Muscle layer of colon (tissue), 2 donors: ENCODE measurements at regions not wholly inside any gene's neighbourhood (a gene's known extent, or its start where the extent isn't known, plus 50 kb on each side); places are given as distances from the start of the nearest gene placed in this dataset.

Experiments
- H3K27ac ChIP-seq: one replicate; pipeline ENCODE4 v1.7.0; 2013; ENCODE audit warnings: low read depth, mild to moderate bottlenecking, low read length, moderate library complexity
- H3K27me3 ChIP-seq, 2 donors: one replicate each; pipeline ENCODE4 v1.7.0; 2013; ENCODE audit warnings: low read length in 2 of 2, mild to moderate bottlenecking in 2 of 2; ENCODE audit not compliant: insufficient read depth in 2 of 2, control insufficient read depth in 1 of 2
- H3K36me3 ChIP-seq: one replicate; pipeline ENCODE4 v1.7.0; 2013; ENCODE audit warnings: mild to moderate bottlenecking, low read length; ENCODE audit not compliant: insufficient read depth
- H3K4me1 ChIP-seq: one replicate; pipeline ENCODE4 v1.7.0; 2013; ENCODE audit warnings: mild to moderate bottlenecking, low read length; ENCODE audit not compliant: insufficient read depth
- H3K4me3 ChIP-seq, 2 donors: one replicate each; pipeline ENCODE4 v1.7.0; 2013; ENCODE audit warnings: low read length in 2 of 2, low read depth in 1 of 2, mild to moderate bottlenecking in 1 of 2, moderate library complexity in 1 of 2
- H3K9ac ChIP-seq: one replicate; pipeline ENCODE4 v1.7.0; 2013; ENCODE audit warnings: low read length
- H3K9me3 ChIP-seq: one replicate; pipeline ENCODE4 v1.7.0; 2013; ENCODE audit warnings: mild to moderate bottlenecking, low read length
- donor health status: abdominal sarcoma.
- donor health status: Adenocarcinoma of cecum.

DNA sequence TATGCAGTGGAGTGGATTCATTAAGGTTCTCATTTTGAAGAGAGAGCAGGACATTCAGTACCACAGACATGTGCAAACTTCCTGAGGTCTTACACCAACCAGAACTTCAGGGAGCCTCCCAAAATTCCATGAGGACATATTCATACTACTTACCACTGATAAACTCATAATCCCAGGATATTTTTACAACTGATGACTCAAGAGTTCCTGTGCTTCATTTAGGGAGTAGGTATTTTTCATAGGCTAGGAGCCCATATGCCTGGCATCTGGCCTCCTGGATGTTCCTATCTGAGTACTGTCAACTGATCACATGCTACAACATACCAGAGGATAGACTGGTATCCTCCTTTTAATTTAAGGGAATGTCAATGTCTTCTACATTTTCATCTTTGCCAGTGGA lies 578.0 kb downstream of the EFNA5 start:
- no peak overlapping the region for H3K27ac ChIP-seq
- no peaks in the 10 kb centered on the region for H3K27me3 ChIP-seq
- H3K4me3 ChIP-seq: no peak overlapping the region
- H3K9me3 ChIP-seq: no peaks in the 10 kb centered on the region
- H3K9ac ChIP-seq: no peak overlapping the region
- no peaks in the 10 kb centered on the region for H3K36me3 ChIP-seq
- H3K4me1 ChIP-seq: no peaks in the 10 kb centered on the region

DNA sequence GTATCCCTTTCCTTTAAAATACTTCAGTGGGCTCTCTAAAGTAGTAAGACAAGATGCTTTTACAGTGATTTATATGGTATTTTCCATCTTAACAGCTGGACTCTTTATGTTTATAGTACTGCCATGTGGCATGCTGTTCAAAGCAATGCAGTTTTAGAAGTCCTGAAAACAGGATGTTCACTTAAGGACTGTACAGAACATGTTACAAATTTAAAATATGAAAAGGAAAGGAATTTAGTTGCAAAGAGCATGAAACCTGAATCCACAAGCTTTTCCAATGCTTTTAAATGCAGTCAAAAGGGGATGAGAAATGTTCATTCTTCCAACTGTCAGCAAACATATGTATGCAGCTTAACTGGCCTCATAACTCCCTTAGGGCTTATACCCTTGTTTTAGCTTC lies 580.2 kb downstream of the EFNA5 start:
- H3K27ac ChIP-seq: no peak overlapping the region

DNA sequence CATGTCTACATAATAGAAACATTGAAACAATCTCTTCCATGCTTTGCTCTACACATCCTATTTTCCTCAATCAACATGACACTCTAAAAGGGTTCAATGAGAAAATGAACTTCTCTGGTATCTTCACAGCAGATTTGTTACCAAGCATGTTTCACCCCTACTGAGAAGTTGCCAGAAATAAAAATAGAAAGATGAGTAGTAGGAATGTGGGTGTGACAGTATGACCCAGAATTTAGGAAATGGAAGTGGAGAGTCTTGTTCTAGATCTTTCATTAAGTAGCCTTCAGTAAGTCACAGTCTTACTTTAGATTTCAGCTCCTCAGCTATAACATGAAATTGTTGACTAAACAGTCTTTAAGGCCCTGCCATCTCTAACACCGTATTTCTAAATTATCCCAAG lies 581.8 kb downstream of the EFNA5 start:
- Histone ChIP-seq H3K4me1 (no peaks in the 10 kb centered on the region), H3K27me3 (no peaks in the 10 kb centered on the region), H3K9me3 (no peaks in the 10 kb centered on the region), H3K9ac (no peak overlapping the region), H3K27ac (no peak overlapping the region), H3K4me3 (no peak overlapping the region), H3K36me3 (no peaks in the 10 kb centered on the region)

More for the DNA sequence above, 580.2 kb downstream of the EFNA5 start:
- Histone ChIP-seq H3K36me3 (no peaks in the 10 kb centered on the region), H3K9ac (no peak overlapping the region), H3K9me3 (no peaks in the 10 kb centered on the region), H3K4me3 (no peak overlapping the region), H3K27me3 (no peaks in the 10 kb centered on the region), H3K4me1 (no peaks in the 10 kb centered on the region)

DNA sequence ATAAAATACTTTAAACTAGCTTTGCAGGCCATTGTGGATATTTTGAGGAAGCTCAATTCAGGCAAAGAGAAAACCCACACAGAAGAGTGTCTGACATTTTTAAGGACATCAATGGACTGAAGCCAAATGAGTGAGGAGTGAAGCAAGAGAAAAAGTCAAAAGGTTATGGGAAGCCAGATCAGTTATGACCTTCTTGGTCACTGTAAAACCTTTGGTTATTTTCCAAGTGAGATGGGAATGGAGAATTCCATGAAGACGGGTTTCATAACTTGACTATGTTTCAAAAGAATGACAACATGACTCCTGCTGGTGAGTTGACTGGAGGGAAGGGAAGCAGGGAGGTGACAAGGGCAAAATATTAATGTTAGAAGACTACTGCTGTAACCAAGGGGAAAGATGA lies 585.2 kb downstream of the EFNA5 start:
- Histone ChIP-seq H3K27me3 (no peaks in the 10 kb centered on the region), H3K27ac (no peak overlapping the region), H3K9ac (no peak overlapping the region), H3K4me1 (no peaks in the 10 kb centered on the region), H3K36me3 (no peaks in the 10 kb centered on the region), H3K9me3 (no peaks in the 10 kb centered on the region), H3K4me3 (no peak overlapping the region)

DNA sequence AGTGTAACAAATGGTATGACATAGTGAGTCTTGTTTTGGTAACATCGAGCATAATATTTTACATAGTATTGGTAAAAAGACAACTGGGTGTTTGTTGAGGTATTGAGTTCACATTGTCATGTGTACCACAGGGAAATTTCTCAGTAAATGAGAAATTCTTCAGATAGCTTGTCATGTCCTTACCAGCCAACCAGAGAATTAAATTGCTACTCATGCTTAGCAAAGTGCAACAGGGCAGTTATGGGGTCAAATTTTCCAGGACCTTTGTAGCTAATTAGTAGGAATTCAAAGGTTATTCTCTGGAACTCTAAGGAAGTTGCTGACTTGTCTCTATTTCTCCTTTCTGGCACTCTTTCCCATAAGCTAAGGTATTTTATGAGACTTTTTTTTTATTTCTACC lies 595.7 kb downstream of the EFNA5 start:
- Histone ChIP-seq H3K4me1 (no peaks in the 10 kb centered on the region), H3K9ac (no peak overlapping the region), H3K4me3 (no peak overlapping the region), H3K36me3 (no peaks in the 10 kb centered on the region), H3K27ac (no peak overlapping the region), H3K9me3 (peaks cover 4% of the 10 kb centered on the region), H3K27me3 (no peaks in the 10 kb centered on the region)

DNA sequence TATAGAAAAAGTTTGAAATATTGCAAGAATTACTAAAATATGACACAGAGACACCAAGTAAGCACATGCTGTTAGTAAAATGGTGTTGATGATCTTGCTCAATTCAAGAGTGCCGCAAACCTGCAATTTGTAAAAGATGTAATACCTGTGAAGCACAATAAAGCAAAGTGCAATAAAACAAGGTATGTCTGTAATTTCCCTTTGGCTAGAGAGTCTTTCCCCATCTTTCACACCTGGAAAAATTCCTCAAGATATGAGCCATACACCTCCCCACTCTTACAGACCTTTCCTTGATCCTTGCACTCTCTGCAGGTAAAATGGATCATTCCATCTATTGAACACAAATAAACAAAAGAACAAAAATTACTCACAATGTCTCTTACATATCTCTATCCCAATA lies 597.8 kb downstream of the EFNA5 start:
- H3K9me3 ChIP-seq: peaks cover 4% of the 10 kb centered on the region
- H3K36me3 ChIP-seq: no peaks in the 10 kb centered on the region
- no peak overlapping the region for H3K4me3 ChIP-seq
- no peaks in the 10 kb centered on the region for H3K27me3 ChIP-seq
- no peak overlapping the region for H3K9ac ChIP-seq
- H3K27ac ChIP-seq: no peak overlapping the region
- H3K4me1 ChIP-seq: no peaks in the 10 kb centered on the region

DNA sequence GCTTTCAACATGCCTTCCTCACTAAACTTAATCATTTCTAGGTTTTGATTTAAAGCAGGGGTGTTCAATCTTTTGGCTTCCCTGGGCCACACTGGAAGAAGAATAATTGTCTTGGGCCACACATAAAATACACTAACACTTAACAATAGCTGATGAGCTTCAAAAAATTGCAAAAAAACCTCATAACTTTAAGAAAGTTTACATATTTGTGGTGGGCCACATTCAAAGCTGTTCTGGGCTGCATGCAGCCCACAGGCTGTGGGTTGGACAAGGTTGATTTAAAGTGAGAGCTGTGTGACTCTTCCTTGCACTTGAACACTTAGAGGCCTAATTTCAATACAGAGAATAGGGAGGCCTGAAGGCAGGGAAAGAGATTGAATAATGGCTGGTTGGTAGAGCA lies 598.3 kb downstream of the EFNA5 start:
- Histone ChIP-seq H3K9me3 (peaks cover 4% of the 10 kb centered on the region), H3K36me3 (no peaks in the 10 kb centered on the region), H3K27me3 (no peaks in the 10 kb centered on the region), H3K9ac (no peak overlapping the region), H3K27ac (no peak overlapping the region), H3K4me1 (no peaks in the 10 kb centered on the region), H3K4me3 (no peak overlapping the region)

DNA sequence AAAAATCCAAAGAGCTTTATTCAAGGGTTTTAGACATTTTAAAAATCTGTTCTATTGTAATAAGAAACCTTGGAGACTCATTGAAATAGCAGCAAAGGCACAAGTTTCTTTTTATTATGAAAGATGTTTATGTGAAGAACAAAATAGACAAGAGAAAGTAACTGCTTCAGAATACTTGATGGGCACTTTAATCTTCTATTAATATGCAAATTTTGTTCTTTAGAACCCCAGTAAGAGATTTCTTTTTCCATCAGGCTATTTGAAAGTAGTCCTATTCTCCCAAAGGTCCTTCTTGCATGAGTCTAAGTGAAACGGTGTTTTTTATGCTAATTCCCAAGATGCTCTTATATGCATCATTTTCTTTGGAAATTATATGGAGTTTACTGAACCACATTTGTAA lies 602.0 kb downstream of the EFNA5 start:
- no peaks in the 10 kb centered on the region for H3K36me3 ChIP-seq
- H3K9ac ChIP-seq: no peak overlapping the region
- H3K27me3 ChIP-seq: no peaks in the 10 kb centered on the region
- H3K27ac ChIP-seq: no peak overlapping the region
- H3K9me3 ChIP-seq: peaks cover 4% of the 10 kb centered on the region
- H3K4me1 ChIP-seq: no peaks in the 10 kb centered on the region
- H3K4me3 ChIP-seq: no peak overlapping the region

DNA sequence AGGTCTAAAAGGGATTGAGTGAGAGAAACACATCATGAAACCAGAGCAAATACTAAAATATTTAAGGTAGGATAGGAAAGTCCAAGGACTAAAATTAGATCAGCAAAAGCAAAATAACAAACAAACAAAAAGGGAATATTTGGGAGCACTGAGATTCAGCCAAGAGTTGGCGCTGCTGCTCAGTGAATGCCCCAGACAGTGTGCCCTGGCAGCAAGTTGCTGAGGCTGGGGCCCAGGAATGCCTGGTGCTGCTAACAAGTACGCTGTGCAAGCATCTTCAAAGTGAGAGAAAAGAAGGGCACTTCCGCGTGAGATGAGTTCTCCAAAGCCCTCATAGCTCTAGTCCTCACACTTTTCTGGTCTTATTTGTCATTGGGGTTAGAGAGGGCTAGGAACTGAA lies 603.3 kb downstream of the EFNA5 start:
- no peak overlapping the region for H3K9ac ChIP-seq
- H3K4me1 ChIP-seq: no peaks in the 10 kb centered on the region
- no peaks in the 10 kb centered on the region for H3K36me3 ChIP-seq
- no peaks in the 10 kb centered on the region for H3K27me3 ChIP-seq
- H3K4me3 ChIP-seq: no peak overlapping the region
- peaks cover 4% of the 10 kb centered on the region for H3K9me3 ChIP-seq
- H3K27ac ChIP-seq: no peak overlapping the region

DNA sequence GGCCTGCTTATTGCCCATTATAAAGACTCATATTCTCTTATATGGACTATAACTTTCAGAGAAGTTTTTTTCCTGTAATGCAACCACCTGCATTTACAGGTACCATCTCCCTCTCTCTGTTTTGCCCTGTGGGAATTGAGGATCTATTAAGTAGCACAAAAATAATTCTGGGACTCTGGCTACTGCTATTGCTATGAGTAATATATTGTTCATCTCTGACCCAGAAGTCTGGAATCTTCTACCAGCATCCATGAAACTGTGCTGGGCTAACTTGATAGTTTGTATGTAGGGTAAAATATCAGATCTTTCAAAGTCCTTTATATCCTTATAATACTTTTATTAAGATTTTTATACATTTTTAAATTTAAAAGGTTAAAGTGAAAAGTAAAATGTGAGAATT lies 607.2 kb downstream of the EFNA5 start:
- H3K9me3 ChIP-seq: no peaks in the 10 kb centered on the region
- H3K27ac ChIP-seq: no peak overlapping the region
- no peaks in the 10 kb centered on the region for H3K4me1 ChIP-seq
- H3K9ac ChIP-seq: no peak overlapping the region
- H3K36me3 ChIP-seq: no peaks in the 10 kb centered on the region
- no peaks in the 10 kb centered on the region for H3K27me3 ChIP-seq
- no peak overlapping the region for H3K4me3 ChIP-seq

DNA sequence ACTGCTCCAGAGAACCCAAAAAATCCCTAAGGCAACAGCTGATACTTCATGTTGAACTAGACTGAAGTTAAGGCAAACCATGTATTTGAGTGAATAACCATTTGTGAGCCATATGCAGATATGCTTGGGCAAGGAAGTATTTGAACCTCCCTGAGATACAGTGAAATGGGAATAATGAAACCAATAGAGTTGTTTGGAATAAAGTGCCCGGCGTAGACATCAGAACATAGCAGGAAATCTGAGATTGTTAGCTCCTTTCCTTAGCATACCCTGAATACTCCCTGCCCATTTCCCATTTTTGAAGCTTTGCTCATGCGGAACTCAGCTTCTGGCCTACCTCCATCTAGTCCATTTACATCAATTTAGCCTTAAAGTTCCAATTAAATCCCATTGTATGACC lies 611.9 kb downstream of the EFNA5 start:
- Histone ChIP-seq H3K27me3 (no peaks in the 10 kb centered on the region), H3K9me3 (no peaks in the 10 kb centered on the region), H3K27ac (no peak overlapping the region), H3K4me3 (no peak overlapping the region), H3K36me3 (no peaks in the 10 kb centered on the region), H3K9ac (no peak overlapping the region), H3K4me1 (no peaks in the 10 kb centered on the region)

DNA sequence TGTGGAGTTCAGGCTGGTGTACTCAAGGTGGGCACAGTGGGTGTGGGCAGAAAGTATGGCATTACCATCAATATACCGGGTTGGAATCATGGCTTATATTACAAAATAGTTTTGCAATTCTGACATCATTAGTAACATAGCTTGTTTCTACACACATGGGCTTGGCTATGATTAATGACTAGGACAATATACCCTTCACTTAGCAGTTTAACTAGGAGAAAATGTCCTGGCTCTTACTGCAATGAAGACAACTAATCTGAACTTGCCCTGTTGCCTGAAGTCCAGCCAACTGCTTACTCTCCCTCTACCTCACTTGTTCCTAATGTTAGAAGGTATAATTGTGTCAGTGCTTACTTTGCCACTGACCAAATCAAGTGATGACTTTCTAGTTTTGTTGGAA lies 612.5 kb downstream of the EFNA5 start:
- H3K27ac ChIP-seq: no peak overlapping the region
- no peaks in the 10 kb centered on the region for H3K9me3 ChIP-seq

More for the DNA sequence above, 612.5 kb downstream of the EFNA5 start:
- Histone ChIP-seq H3K27me3 (no peaks in the 10 kb centered on the region), H3K9ac (no peak overlapping the region), H3K4me3 (no peak overlapping the region), H3K36me3 (no peaks in the 10 kb centered on the region), H3K4me1 (no peaks in the 10 kb centered on the region)
